NCI-H526 (cell line): ENCODE measurements at regions not wholly inside any gene's neighbourhood (a gene's known extent, or its start where the extent isn't known, plus 50 kb on each side); places are given as distances from the start of the nearest gene placed in this dataset.
A peak's percentile ranks its signal among the peaks of the same experiment; 100 is the strongest.
"Not testable (repeated sequence)": the region's sequence is repeated elsewhere in the genome, so short reads cannot be mapped to it uniquely, and the experiment has no call there.

Experiments
- DNase-seq, 2 experiments: peaks; one replicate each; lab custom pipeline; 2025; lab: John Stamatoyannopoulos, UW

DNA sequence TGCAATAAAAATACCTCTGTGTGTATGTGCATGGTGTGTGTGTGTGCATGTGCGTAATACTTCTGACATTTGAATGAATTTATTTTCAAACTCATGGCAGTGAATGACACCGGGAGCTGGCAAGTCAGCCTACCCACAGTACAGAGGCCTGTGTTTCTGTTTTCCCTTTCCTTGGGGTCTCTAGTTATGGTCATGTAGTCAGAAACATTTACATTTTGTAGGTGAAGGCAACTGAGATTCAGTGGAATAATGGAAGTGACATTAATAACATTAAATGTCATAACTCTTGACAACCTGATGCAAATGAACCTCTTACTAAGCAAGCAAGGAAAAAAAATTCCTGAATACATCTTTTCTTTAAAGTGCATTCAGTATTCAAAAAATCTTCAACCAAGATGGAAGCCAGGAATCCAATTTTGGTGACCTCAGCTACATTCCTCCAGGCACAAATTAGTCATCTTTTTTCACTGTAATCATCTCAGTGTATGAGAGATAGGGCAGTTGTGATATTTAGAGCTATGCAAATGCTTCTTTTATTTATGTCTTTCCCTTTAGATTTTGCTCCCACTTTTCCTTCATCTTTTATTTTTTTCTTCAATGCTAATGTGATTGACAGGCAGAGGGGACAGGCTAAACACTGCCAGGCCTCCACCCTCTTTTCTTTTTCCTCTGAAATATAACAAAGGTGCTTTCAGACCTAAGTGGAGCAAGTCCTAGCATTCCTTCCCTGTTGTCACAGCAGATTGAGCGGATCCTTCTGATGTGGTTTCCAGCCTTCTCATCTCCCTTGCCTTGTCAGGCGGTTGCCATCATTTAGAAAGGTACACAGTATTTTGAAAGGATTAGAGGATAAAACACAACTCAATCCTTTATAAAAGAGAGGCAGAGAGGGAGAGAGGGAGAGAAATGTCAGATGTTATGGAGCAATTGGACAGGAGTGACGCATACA lies 569.8 kb upstream of the ADAMTS16 start:
- DNase-seq: peak in 1 of 2 experiments; percentile 15

GRCh38 chr5:4571248-4571948 lies 568.7 kb upstream of the ADAMTS16 start:
- DNase-seq: no peak

GRCh38 chr5:4572311-4573100 lies 567.6 kb upstream of the ADAMTS16 start:
- no peak for DNase-seq

- no peak for DNase-seq
Observed at GRCh38 chr5:4575608-4576007, 564.5 kb upstream of the ADAMTS16 start.

- no peak for DNase-seq
Observed at GRCh38 chr5:4576161-4576748, 563.9 kb upstream of the ADAMTS16 start.

- no peak for DNase-seq
Observed at GRCh38 chr5:4576908-4577307, 563.2 kb upstream of the ADAMTS16 start.

DNA sequence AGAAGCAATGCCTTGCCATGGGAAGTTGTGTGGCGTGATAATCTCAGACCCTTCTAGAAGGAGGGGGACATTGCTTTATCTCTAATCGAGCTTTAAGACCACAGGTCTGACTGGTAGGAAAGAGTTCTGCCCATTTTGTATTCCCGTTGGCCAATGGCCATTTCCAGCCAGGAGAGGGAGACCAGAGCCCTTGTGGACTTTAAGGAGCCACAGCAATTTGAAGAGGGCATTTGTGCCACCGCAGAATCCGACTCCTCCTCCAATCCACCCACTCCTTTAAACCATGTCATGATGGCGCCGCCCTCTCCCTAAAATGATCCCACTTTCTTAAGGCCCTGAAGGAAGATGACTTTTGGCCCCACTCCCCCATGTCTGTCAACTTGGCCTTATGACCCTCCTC lies 560.5 kb upstream of the ADAMTS16 start:
- DNase-seq: no peak

GRCh38 chr5:4580772-4581171 lies 559.4 kb upstream of the ADAMTS16 start:
- no peak for DNase-seq

DNA sequence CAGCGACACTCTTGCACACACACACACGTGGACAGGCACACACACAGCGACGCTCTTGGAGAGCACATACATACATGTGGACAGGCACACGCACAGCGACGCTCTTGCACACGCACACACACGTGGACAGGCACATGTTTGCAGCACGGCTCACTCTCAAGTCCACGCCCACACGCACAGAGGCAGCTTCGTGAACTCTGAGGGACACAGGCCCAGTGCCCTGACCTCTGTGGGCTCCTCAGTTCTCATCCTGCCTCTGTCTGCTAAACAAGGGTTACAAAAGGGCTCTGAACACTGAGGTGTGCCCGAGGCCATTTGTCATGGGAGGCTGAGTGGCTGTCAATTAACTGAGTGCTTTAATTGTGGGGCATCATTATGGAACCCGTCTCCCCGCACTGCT lies 558.8 kb upstream of the ADAMTS16 start:
- DNase-seq: no peak

- no peak for DNase-seq
Observed at GRCh38 chr5:4584982-4585381, 555.1 kb upstream of the ADAMTS16 start.

GRCh38 chr5:4613440-4613839 lies 526.7 kb upstream of the ADAMTS16 start:
- no peak for DNase-seq

GRCh38 chr5:4614088-4614487 lies 526.0 kb upstream of the ADAMTS16 start:
- no peak for DNase-seq

- not testable (repeated sequence) for DNase-seq
Observed at GRCh38 chr5:4615369-4615768, 524.8 kb upstream of the ADAMTS16 start.

DNA sequence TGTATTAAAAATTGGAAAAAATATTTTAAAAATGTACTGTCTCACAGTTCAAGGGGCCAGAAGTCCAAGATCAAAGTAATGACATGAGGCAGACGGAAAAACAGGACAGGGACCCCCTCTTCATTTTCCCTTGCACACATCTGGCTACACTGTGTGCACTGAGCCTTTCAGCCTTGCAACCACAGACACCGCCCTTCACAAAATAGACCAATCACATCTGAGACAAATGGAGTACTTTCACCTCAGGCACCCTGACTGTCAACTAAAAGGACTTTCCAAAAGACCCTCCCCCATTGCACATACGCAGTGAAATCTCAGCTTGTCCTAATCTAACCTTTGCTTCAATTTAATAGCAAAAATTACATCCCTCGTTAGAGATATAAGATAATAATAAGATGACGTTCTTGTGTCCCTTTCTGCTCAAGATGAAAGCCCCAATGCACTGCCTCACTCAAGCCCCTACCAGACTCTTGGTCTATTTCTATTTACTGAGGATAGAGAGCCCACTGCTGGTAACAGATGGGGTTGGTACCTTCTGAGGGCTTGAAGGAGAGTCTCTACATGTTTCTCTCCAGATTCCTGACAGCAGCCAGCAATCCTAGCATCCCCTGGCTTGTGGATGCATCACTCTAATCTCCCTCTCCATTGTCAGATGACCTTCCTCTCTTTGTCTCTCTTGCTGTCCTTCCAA lies 514.8 kb upstream of the ADAMTS16 start:
- no peak for DNase-seq

DNA sequence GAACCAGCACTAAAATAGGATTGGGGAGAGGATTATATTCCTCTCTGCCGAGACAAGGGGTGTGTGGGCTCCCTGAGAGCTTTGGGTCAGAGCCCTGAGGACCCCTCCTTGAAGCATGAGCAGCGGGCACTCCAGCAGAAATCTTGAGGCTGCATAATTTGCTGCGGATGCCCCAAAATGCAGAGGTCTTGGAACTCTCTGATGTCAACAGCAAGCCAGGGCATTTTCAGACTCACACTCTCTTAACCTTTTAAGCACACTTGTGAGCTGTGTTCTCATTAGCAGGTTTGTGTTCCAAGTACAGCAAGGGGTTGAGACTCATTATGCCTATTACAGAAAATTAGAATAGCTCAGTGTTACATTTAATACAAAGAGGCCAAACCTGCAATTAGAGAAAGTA lies 513.0 kb upstream of the ADAMTS16 start:
- DNase-seq: peak in 1 of 2 experiments; percentile 61

GRCh38 chr5:4627929-4628328 lies 512.2 kb upstream of the ADAMTS16 start:
- peak; percentile 95 to 97 for DNase-seq

GRCh38 chr5:4628645-4629385 lies 511.3 kb upstream of the ADAMTS16 start:
- DNase-seq: peak in 1 of 2 experiments; percentile 58

GRCh38 chr5:4630031-4630430 lies 510.1 kb upstream of the ADAMTS16 start:
- DNase-seq: peak; percentile 94

DNA sequence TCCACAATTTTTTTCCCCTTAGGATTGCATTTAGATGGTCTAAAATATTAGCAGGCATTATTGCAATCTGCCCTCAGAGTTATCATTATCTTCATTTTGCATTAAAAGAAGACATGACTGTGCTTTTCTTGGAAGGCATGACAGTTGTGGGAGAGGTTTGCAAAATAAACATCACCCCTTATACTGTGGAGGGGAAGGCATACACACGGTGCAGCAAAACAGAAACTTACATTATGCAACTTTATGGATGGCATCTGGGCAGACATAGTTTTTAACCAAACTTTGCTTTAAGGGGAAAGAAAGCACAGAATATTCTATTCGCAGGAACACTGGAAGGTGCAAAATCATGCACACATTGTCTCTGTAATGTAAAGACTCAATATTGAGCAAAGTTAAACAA lies 505.8 kb upstream of the ADAMTS16 start:
- DNase-seq: no peak

- DNase-seq: peak; percentile 69 to 82
Observed at GRCh38 chr5:4636378-4636777, 503.8 kb upstream of the ADAMTS16 start.

GRCh38 chr5:4639946-4640345 lies 500.2 kb upstream of the ADAMTS16 start:
- DNase-seq: peak; percentile 86 to 88
